Chondrocyte (in vitro differentiated cells): ENCODE measurements at regions not wholly inside any gene's neighbourhood (a gene's known extent, or its start where the extent isn't known, plus 50 kb on each side); places are given as distances from the start of the nearest gene placed in this dataset.
"Not testable (repeated sequence)": the region's sequence is repeated elsewhere in the genome, so short reads cannot be mapped to it uniquely, and the experiment has no call there.

ENCODE experiments used
- DNase-seq: peaks from one replicate; pipeline ENCODE4 v3.0.0; 2021; ENCODE audit warnings: mixed read lengths, low spot score
- H3K27ac Mint-ChIP-seq: one replicate; pipeline ENCODE4 v1.8.0; 2021; ENCODE audit warnings: mild to moderate bottlenecking, moderate library complexity, mixed read lengths; ENCODE audit not compliant: unreplicated experiment
- H3K27me3 Mint-ChIP-seq: 2 replicates; pipeline ENCODE4 v1.8.0; 2021; ENCODE audit warnings: low read depth, mixed read lengths
- H3K36me3 Mint-ChIP-seq: 2 replicates; pipeline ENCODE4 v1.8.0; 2021; ENCODE audit warnings: low read depth, mixed read lengths
- H3K4me1 Mint-ChIP-seq: 2 replicates; pipeline ENCODE4 v1.8.0; 2021; ENCODE audit warnings: low read depth, mild to moderate bottlenecking, mixed read lengths
- H3K4me3 Mint-ChIP-seq: one replicate; pipeline ENCODE4 v1.8.0; 2021; ENCODE audit warnings: mild to moderate bottlenecking, moderate library complexity, mixed read lengths; ENCODE audit not compliant: unreplicated experiment
- H3K9me3 Mint-ChIP-seq: 2 replicates; pipeline ENCODE4 v1.8.0; 2021; ENCODE audit warnings: low read depth, mixed read lengths
- TF ChIP-seq, protein P1 (sequence below): fragments of 200-600 bp; sonication (generic); IDR thresholded peaks from 2 replicates; pipeline ENCODE4 v1.5.0; 2021; ENCODE audit warnings: antibody characterized with exemption, mild to moderate bottlenecking, moderate library complexity

DNA sequence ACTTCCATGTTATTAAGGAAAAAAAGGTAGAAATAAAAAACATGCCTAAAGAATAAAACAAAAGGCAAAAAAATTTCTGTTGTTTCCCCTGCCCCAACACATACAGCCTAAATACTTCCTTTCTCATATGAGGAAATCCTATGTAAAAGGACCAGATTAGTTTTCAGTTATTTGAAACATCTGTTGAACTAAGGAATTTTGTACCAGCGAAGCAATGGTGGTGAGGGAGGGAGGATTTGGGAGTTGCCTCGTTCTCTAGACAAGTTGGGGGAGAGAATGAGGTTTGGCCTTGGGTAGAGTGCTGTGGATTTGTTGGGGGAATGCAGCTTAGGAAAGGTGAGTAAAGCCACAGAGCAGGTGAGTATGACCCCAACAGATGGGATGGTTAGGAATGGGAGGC, 141.5 kb upstream of the RFLNA start:
- peaks cover 1% of the 10 kb centered on the region for H3K36me3 Mint-ChIP-seq
- peaks cover 6% of the 10 kb centered on the region for H3K27me3 Mint-ChIP-seq
- peaks cover 2% of the 10 kb centered on the region for H3K9me3 Mint-ChIP-seq
- TF ChIP-seq, protein P1, sequence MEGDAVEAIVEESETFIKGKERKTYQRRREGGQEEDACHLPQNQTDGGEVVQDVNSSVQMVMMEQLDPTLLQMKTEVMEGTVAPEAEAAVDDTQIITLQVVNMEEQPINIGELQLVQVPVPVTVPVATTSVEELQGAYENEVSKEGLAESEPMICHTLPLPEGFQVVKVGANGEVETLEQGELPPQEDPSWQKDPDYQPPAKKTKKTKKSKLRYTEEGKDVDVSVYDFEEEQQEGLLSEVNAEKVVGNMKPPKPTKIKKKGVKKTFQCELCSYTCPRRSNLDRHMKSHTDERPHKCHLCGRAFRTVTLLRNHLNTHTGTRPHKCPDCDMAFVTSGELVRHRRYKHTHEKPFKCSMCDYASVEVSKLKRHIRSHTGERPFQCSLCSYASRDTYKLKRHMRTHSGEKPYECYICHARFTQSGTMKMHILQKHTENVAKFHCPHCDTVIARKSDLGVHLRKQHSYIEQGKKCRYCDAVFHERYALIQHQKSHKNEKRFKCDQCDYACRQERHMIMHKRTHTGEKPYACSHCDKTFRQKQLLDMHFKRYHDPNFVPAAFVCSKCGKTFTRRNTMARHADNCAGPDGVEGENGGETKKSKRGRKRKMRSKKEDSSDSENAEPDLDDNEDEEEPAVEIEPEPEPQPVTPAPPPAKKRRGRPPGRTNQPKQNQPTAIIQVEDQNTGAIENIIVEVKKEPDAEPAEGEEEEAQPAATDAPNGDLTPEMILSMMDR, result no peak
- DNase-seq, result no peak
- H3K4me1 Mint-ChIP-seq, result peaks cover 1% of the 10 kb centered on the region
- no peak overlapping the region for H3K27ac Mint-ChIP-seq
- no peak overlapping the region for H3K4me3 Mint-ChIP-seq

DNA sequence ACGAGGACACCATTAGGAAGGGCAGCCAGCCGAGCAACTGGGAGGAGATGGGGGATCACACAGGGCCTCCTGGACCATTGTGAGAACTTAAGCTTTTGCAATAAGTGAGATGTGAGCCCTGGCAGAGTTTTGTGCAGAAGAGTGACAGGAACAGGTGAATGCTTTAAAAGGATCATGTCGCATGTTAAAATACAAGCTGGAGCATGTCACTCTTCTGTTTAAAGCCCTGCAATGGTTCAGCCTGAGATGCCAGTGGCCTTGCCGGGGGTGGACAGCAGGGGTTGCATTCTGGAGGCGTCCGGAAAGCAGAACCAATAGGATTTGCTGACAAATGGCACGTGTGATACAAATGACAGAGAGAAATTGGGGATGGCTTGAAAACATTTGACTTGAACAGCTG, 137.5 kb upstream of the RFLNA start:
- no peak for DNase-seq
- peaks cover 1% of the 10 kb centered on the region for H3K36me3 Mint-ChIP-seq
- H3K27ac Mint-ChIP-seq, result no peak overlapping the region
- TF ChIP-seq, protein P1, result no peak
- peaks cover 4% of the 10 kb centered on the region for H3K27me3 Mint-ChIP-seq
- H3K4me1 Mint-ChIP-seq, result peaks cover 14% of the 10 kb centered on the region
- H3K9me3 Mint-ChIP-seq, result no peaks in the 10 kb centered on the region
- H3K4me3 Mint-ChIP-seq, result no peak overlapping the region

DNA sequence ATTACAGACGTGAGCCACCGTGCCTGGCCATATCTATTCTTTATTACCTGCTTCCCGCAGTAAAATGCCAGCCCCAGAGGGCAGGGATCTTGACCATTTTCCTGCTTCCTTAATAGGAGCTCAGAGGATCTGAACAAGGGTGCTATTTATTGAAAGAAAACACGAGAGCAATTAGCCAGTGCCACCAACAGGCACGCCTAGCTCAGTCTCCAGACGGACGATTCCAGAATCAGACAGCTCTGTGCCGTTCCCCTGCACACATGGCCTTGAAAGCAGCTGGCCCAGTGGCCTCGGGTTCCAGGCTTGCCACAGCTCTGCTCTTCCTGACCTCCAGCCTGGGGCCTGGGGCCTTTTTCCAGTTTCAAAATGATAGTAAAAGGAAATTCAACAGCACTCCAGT, 135.2 kb upstream of the RFLNA start:
- Mint-ChIP-seq H3K27me3 (peaks cover 4% of the 10 kb centered on the region), H3K4me3 (no peak overlapping the region), H3K36me3 (peaks cover 1% of the 10 kb centered on the region), H3K27ac (no peak overlapping the region), H3K4me1 (peaks cover 14% of the 10 kb centered on the region), H3K9me3 (no peaks in the 10 kb centered on the region)
- DNase-seq, result no peak
- TF ChIP-seq, protein P1, result no peak

DNA sequence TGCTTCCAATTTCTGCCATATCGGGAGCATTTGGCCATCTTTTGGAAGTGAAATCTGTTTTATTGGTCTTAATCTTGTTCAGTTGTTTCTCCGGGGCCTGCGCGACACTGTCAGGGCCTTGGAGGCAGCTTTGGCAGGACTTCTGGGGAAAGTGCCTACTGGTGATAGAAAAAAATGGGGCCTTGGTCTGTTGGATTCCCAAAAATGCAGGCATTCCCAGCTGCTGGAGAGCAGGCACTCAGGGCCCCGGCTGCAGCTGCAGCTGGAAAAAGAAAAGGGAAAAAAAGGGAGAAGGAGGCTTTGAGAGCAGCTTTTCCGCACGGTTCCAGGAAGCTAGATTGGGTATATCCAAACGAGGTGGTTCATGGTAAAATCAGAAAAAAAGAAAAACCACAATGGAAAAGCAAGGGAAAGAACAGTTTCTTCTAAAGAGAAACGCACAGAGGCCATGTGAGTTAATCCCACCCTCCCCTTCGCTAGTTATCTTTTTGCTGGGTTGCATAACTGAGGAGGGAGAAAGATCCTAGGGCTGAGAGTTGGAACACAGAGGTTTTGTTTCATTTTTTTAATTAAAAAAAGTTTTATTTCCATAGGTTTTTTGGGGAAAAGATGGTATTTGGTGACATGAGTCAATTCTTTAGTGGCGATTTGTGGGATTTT, 134.7 kb upstream of the RFLNA start:
- H3K27ac Mint-ChIP-seq, result no peak overlapping the region
- H3K4me1 Mint-ChIP-seq, result peaks cover 14% of the 10 kb centered on the region
- DNase-seq, result no peak
- TF ChIP-seq, protein P1, result no peak
- H3K36me3 Mint-ChIP-seq, result peaks cover 1% of the 10 kb centered on the region
- H3K27me3 Mint-ChIP-seq, result peaks cover 5% of the 10 kb centered on the region
- H3K4me3 Mint-ChIP-seq, result no peak overlapping the region
- no peaks in the 10 kb centered on the region for H3K9me3 Mint-ChIP-seq

DNA sequence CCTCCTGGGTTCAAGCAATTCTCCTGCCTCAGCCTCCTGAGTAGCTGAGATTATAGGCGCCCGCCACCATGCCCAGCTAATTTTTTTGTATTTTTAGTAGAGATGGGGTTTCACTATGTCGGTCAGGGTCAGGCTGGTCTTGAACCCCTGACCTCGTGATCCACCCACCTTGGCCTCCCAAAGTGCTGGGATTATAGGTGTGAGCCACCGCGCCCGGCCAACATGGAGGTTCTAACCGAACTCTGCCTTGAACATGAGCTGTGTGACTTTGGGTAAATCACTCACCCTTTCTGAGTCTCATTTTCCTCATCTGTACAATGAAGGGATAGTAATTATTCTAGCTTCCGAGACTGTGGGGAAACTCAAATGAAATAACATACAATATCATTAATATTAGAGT, 133.5 kb upstream of the RFLNA start:
- H3K27me3 Mint-ChIP-seq, H3K36me3 Mint-ChIP-seq, DNase-seq, H3K4me3 Mint-ChIP-seq, H3K9me3 Mint-ChIP-seq, H3K27ac Mint-ChIP-seq: not testable (repeated sequence)
- peaks cover 14% of the 10 kb centered on the region for H3K4me1 Mint-ChIP-seq
